ENCODE measurements at regions not wholly inside any gene's neighbourhood (a gene's known extent, or its start where the extent isn't known, plus 50 kb on each side); places are given as distances from the start of the nearest gene placed in this dataset.

- H3K4me1 ChIP-seq (replicated peaks in 1 of 2), result peaks cover 6 to 7% of the 10 kb centered on the region in 2 donors
- no peak overlapping the region for H3K4me3 ChIP-seq
- in situ Hi-C loops (cut with MboI; ENCODE audit: low pct_unique_long_range_greater_than_20kb in 2 of 9, low sequenced_read_pairs in 9 of 9, unreplicated experiment in 9 of 9), result no loop called here
These were observed 150.0 kb upstream of the CDH13 start for GRCh38 chr16:82476786-82477185.

DNA sequence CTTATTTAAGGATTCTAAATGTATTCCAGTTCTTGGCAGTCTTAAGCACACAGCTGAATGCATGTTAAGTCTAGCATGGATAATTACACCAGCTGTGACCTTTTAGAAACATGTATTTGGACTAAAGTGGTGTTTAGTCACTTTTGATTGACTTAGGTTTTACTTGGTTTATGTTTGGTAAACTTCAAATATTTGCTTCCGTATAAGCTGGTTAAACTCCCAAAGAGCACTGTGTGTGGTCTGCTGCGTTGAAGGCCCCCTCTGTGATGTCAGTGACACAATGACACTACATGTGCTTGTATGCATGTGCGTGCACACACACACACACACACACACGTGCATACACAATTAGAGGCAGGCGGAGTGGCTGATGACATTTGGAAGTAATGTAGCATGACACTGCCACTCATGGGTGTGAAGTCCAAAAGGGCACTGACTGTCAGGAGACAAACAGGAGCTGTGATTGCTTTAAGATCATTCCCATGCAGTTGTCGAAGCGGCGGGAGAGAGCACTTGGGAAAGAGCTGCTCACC is 156.1 kb upstream of the CDH13 start:
- Histone ChIP-seq H3K4me3 (no peak overlapping the region), H3K27ac (peak overlapping the region in 1 of 2 donors; percentile 59), H3K4me1 (replicated peaks in 1 of 2) (peaks cover 11 to 22% of the 10 kb centered on the region in 2 donors)
- ATAC-seq (replicated peaks in 6 of 8), result peak in 5 of 8 experiments; percentile 65 to 90 (median 88)
- WGBS, 10 experiments, result 0 to 40% (median 23%) methylated on average over 1 to 4 of the region's 8 CpGs; no CpG with 5 or more reads in 4 of the 10 experiments
- in situ Hi-C loops (cut with MboI; ENCODE audit: low pct_unique_long_range_greater_than_20kb in 2 of 9, low sequenced_read_pairs in 9 of 9, unreplicated experiment in 9 of 9), result no loop called here

More at GRCh38 chr16:82476786-82477185, 150.0 kb upstream of the CDH13 start:
- peak in 1 of 8 experiments; percentile 24 for ATAC-seq (replicated peaks in 6 of 8)
- no peak overlapping the region for H3K27ac ChIP-seq
- 0 to 89% (median 57%) methylated on average over 1 to 4 of the region's 5 CpGs; no CpG with 5 or more reads in 3 of the 10 experiments for WGBS, 10 experiments

GRCh38 chr16:82470016-82470415 is 156.8 kb upstream of the CDH13 start:
- Histone ChIP-seq H3K4me3 (no peak overlapping the region), H3K4me1 (replicated peaks in 1 of 2) (peaks cover 11 to 28% of the 10 kb centered on the region in 2 donors), H3K27ac (peak overlapping the region in 1 of 2 donors; percentile 23)
- in situ Hi-C loops (cut with MboI; ENCODE audit: low pct_unique_long_range_greater_than_20kb in 2 of 9, low sequenced_read_pairs in 9 of 9, unreplicated experiment in 9 of 9), result no loop called here
- peak in 2 of 8 experiments; percentile 15 to 28 for ATAC-seq (replicated peaks in 6 of 8)
- WGBS, 10 experiments, result 33 to 90% (median 58%) methylated on average over 3 to 7 of the region's 7 CpGs; no CpG with 5 or more reads in 3 of the 10 experiments

- peak in 5 of 8 experiments; percentile 26 to 76 (median 54) for ATAC-seq (replicated peaks in 6 of 8)
- Histone ChIP-seq H3K4me3 (no peak overlapping the region), H3K27ac (peak overlapping the region in 1 of 2 donors; percentile 12), H3K4me1 (replicated peaks in 1 of 2) (peaks cover 20 to 35% of the 10 kb centered on the region in 2 donors)
- WGBS, 10 experiments, result 20 to 90% (median 65%) methylated on average over 1 to 10 of the region's 13 CpGs; no CpG with 5 or more reads in 3 of the 10 experiments
- in situ Hi-C loops (cut with MboI; ENCODE audit: low pct_unique_long_range_greater_than_20kb in 2 of 9, low sequenced_read_pairs in 9 of 9, unreplicated experiment in 9 of 9), result no loop called here
These were observed 162.6 kb upstream of the CDH13 start for GRCh38 chr16:82464187-82464586.

- peak in 2 of 8 experiments; percentile 41 to 64 for ATAC-seq (replicated peaks in 6 of 8)
- Histone ChIP-seq H3K4me1 (replicated peaks in 1 of 2) (peaks cover 20 to 35% of the 10 kb centered on the region in 2 donors), H3K4me3 (no peak overlapping the region), H3K27ac (no peak overlapping the region)
- in situ Hi-C loops (cut with MboI; ENCODE audit: low pct_unique_long_range_greater_than_20kb in 2 of 9, low sequenced_read_pairs in 9 of 9, unreplicated experiment in 9 of 9), result no loop called here
- 4 to 100% (median 46%) methylated on average over 1 to 3 of the region's 3 CpGs for WGBS, 10 experiments
These were observed 166.0 kb upstream of the CDH13 start for GRCh38 chr16:82460766-82461165.

DNA sequence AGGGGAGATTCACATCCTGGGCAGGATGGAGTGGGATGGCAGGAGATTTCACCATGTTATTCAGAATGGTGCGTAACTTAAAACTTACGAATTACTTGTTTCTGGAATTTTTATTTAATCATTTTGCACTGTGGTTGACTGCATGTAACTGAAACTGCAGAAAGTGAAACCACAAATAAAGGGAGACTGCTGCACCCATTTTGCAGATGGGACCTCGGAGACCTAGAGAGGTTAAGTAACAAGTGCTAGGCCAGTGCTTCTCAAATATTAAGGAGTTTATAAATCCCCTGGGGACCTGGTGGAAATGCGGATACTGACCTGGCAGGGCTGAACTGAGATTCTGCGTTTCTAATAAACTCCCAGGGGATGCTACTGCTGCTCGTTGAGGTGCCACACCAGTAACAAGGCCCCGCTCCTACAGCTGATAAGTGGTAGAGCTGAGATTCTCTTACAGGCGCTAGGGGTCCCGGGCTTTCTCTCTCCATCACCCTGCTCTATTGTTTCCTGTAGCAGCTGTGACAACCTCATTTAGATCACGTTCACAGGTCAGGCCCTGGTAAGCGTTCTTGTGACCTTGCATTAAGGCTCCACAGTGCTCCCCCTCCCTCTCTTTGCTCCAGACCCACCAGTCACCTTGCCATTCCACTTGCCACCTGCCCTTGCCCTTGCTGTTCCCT is 167.1 kb upstream of the CDH13 start:
- no peak overlapping the region for H3K4me3 ChIP-seq
- no peak overlapping the region for H3K27ac ChIP-seq
- in situ Hi-C loops (cut with MboI; ENCODE audit: low pct_unique_long_range_greater_than_20kb in 2 of 9, low sequenced_read_pairs in 9 of 9, unreplicated experiment in 9 of 9), result no loop called here
- WGBS, 10 experiments, result 0 to 92% (median 33%) methylated on average over 1 to 9 of the region's 11 CpGs; no CpG with 5 or more reads in 1 of the 10 experiments
- no peak for ATAC-seq (replicated peaks in 6 of 8)
- H3K4me1 ChIP-seq (replicated peaks in 1 of 2), result peaks cover 19 to 27% of the 10 kb centered on the region in 2 donors

DNA sequence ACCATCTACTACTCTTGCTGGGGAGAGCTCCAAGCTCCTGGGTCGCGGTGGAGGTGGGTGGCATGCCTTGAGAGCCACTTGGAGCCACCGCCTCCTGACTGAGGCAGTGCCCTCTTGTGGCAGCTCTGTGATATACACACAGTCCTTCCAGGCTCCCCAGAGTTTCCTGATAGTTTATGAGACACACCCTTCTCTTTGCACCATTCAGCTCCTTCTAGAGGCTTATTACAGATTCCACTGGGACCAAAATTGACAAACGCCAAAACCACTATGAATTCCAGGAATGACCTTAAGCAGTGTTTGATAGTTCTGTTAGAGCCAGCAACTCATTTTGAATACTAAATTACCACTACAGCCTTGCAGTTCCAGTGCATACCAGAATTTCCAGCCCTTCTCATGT is 170.1 kb upstream of the CDH13 start:
- peak; percentile 63 to 100 (median 79) for ATAC-seq (replicated peaks in 6 of 8)
- H3K4me3 ChIP-seq, result no peak overlapping the region
- H3K27ac ChIP-seq, result no peak overlapping the region
- in situ Hi-C loops (cut with MboI; ENCODE audit: low pct_unique_long_range_greater_than_20kb in 2 of 9, low sequenced_read_pairs in 9 of 9, unreplicated experiment in 9 of 9), result no loop called here
- H3K4me1 ChIP-seq (replicated peaks in 1 of 2), result peaks cover 9 to 11% of the 10 kb centered on the region in 2 donors
- 0 to 20% (median 7%) methylated on average over 1 to 3 of the region's 4 CpGs; no CpG with 5 or more reads in 5 of the 10 experiments for WGBS, 10 experiments

- Histone ChIP-seq H3K4me3 (no peak overlapping the region), H3K4me1 (replicated peaks in 1 of 2) (no peaks in the 10 kb centered on the region), H3K27ac (no peak overlapping the region)
- in situ Hi-C loops (cut with MboI; ENCODE audit: low pct_unique_long_range_greater_than_20kb in 2 of 9, low sequenced_read_pairs in 9 of 9, unreplicated experiment in 9 of 9), result no loop called here
- ATAC-seq (replicated peaks in 6 of 8), result no peak
- WGBS, 10 experiments, result 44 to 100% (median 83%) methylated on average over 1 to 5 of the region's 6 CpGs; no CpG with 5 or more reads in 3 of the 10 experiments
These were observed 172.2 kb upstream of the CDH13 start for GRCh38 chr16:82454566-82454965.

- ATAC-seq (replicated peaks in 6 of 8), result no peak
- WGBS, 10 experiments, result 20 to 100% (median 65%) methylated on average over 1 to 4 of the region's 4 CpGs; no CpG with 5 or more reads in 1 of the 10 experiments
- Histone ChIP-seq H3K4me1 (replicated peaks in 1 of 2) (no peaks in the 10 kb centered on the region), H3K4me3 (no peak overlapping the region), H3K27ac (no peak overlapping the region)
- in situ Hi-C loops (cut with MboI; ENCODE audit: low pct_unique_long_range_greater_than_20kb in 2 of 9, low sequenced_read_pairs in 9 of 9, unreplicated experiment in 9 of 9), result no loop called here
These were observed 172.6 kb upstream of the CDH13 start for GRCh38 chr16:82454152-82454551.

DNA sequence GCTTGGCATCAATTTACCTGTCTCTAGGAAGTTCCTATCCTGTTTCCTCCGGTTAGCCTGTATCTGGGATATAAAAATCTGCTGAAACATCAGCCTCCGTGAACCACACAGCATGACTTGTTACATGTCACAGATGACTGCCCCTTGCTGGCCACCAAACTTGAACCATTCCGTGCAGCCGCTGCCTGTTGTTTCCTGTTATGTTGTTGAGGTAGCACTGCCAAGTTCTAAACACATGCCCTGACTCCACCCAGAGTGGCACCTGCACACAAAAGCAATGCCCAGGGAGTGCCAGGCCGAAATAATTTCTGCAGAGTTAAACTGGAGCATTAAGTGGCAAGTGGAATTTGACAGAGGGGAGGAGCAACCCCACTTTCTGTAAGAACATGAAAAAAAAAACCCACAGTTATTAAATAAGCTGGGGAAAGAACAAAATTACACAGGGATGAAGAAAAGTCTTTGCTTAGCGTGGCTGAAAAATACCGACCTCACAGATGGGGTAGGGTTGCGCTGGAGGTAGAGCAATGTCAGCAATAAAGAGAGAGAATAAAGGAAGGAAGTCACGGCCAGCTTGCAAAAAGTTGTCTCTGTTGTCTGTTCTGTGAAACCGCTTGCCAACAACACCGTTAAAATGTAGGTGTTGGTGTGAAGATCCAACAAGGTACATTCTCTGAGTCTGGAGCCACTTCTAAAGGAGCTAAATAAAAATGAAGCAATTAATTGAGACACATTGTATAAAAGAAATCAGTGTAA is 174.6 kb upstream of the CDH13 start:
- H3K27ac ChIP-seq, result no peak overlapping the region
- 33 to 100% (median 81%) methylated on average over 1 to 10 of the region's 11 CpGs for WGBS, 10 experiments
- no peak for ATAC-seq (replicated peaks in 6 of 8)
- in situ Hi-C loops (cut with MboI; ENCODE audit: low pct_unique_long_range_greater_than_20kb in 2 of 9, low sequenced_read_pairs in 9 of 9, unreplicated experiment in 9 of 9), result no loop called here
- no peaks in the 10 kb centered on the region for H3K4me1 ChIP-seq (replicated peaks in 1 of 2)
- H3K4me3 ChIP-seq, result no peak overlapping the region

GRCh38 chr16:82451449-82451848 is 175.3 kb upstream of the CDH13 start:
- Histone ChIP-seq H3K4me3 (no peak overlapping the region), H3K27ac (no peak overlapping the region), H3K4me1 (replicated peaks in 1 of 2) (no peaks in the 10 kb centered on the region)
- in situ Hi-C loops (cut with MboI; ENCODE audit: low pct_unique_long_range_greater_than_20kb in 2 of 9, low sequenced_read_pairs in 9 of 9, unreplicated experiment in 9 of 9), result no loop called here
- WGBS, 10 experiments, result 0 to 71% (median 29%) methylated on average over 1 to 3 of the region's 3 CpGs; no CpG with 5 or more reads in 1 of the 10 experiments
- ATAC-seq (replicated peaks in 6 of 8), result no peak

DNA sequence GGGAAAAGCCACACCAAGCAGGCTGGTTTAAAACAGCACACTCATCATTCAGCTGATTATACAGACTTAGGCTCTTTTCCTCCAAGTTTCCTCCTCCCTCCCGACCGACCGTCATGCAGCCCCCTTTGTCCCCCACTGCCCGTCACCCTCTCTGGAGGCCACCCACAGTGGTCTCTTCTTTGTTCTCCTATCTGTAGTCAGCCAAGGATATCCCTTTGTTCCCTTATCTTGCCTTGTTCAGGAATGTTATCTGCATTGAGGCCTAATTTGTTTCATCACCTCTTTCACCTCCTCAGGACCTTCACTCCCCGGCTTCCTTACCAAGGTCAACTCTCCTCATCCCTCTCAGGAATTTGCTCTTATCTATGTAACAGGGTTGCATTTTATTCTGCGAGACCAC is 186.4 kb upstream of the CDH13 start:
- H3K4me1 ChIP-seq (replicated peaks in 1 of 2), result peaks cover 0 to 9% of the 10 kb centered on the region in 2 donors
- in situ Hi-C loops (cut with MboI; ENCODE audit: low pct_unique_long_range_greater_than_20kb in 2 of 9, low sequenced_read_pairs in 9 of 9, unreplicated experiment in 9 of 9), result no loop called here
- H3K4me3 ChIP-seq, result no peak overlapping the region
- 0 to 100% (median 50%) methylated on average over 1 to 6 of the region's 6 CpGs; no CpG with 5 or more reads in 1 of the 10 experiments for WGBS, 10 experiments
- peak in 4 of 8 experiments; percentile 6 to 46 (median 28) for ATAC-seq (replicated peaks in 6 of 8)
- no peak overlapping the region for H3K27ac ChIP-seq

All from motor neuron (in vitro differentiated cells).